ENCODE measurements at regions not wholly inside any gene's neighbourhood (a gene's known extent, or its start where the extent isn't known, plus 50 kb on each side); places are given as distances from the start of the nearest gene placed in this dataset.

DNA sequence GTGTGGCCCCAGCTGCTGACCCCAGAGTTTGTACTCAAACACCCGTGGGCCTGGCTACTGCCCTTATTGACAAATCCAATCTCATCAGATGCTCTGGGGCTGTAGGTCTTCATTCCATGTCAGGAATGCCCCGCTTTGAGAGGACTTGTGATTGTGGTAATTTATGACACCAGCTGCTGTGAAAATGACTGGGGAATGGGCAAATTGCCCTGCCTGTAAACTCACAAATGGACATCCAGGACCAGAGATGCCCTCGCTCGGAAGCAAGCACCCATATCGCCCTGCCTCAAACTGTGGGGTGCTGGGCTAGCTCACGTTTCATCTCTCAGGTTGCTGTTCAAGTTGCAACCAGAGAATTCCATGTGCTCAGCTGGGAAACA is 225.9 kb upstream of the MAP3K1 start:
- Histone ChIP-seq H3K27me3 (ENCODE audit: control insufficient read depth, insufficient read depth, low read length) (no peaks in the 10 kb centered on the region), H3K36me3 (ENCODE audit: control insufficient read depth, insufficient read depth, low read length) (no peaks in the 10 kb centered on the region), H3K27ac (ENCODE audit: insufficient read depth, low read length, poor library complexity, severe bottlenecking) (peak overlapping the region; percentile 86), H3K4me3 (ENCODE audit: low read depth, low read length) (peak overlapping the region; percentile 21), H3K4me1 (ENCODE audit: control insufficient read depth, insufficient read depth, low read length, poor library complexity, severe bottlenecking) (peaks cover 45% of the 10 kb centered on the region), H3K9me3 (ENCODE audit: control insufficient read depth in 2 of 2, low read length in 2 of 2) (no peaks in the 10 kb centered on the region)
- Mint-ChIP-seq H3K9me3 (no peaks in the 10 kb centered on the region), H3K4me3 (peak overlapping the region in 3 of 4 donors; percentile 39 to 73 (median 52)), H3K27ac (peak overlapping the region; percentile 94 to 95 (median 95)), H3K36me3 (no peaks in the 10 kb centered on the region), H3K4me1 (peaks cover 32 to 63% (median 50%) of the 10 kb centered on the region in 4 donors), H3K27me3 (no peaks in the 10 kb centered on the region)
- DNase-seq (no peak), ATAC-seq (ENCODE audit: low read depth in 2 of 2) (no peak)

DNA sequence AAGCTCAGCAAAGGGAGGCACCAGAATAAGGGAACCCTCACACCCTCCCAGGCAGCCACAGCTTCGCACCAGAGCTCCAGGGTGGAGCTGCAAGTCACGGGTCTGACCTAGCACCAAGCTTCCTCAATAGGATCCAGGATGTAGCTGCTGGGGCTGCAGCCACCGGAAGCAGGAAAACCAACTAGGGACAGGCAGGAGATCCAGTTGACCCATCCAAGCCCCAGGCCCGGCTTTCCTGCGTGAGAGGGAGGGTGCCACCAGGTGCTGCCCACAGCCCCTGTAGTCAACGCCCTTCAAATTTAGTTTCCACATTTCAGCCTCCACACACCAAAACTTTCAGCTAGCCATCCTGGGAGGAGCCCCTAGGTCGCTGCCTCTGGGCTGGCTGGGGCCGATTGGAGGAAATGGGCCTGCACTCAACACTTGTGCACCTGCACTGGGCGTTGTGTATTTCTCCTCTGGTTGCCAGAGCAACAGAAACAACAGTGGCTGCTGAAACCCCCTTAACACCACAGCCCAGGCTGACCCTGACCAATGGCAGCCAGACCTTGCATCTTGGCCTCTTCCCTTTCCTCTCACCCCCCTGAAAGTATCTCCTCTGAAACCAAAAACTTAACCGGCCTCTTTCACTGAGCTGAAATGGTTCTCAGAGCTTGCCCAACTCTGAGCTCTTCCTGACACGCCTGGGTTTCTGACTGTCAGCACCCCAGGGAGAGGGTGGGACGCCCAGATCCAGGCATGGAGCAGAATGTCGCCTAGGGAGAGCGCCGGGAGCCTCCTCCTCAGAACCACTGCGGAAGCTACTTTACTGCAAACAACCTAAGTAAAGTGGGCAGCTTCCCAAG is 226.5 kb upstream of the MAP3K1 start:
- DNase-seq (peak; percentile 59 to 91 (median 81)), ATAC-seq (ENCODE audit: low read depth in 2 of 2) (peak; percentile 91 to 92)
- Mint-ChIP-seq H3K9me3 (peaks cover 0 to 2% (median 0%) of the 10 kb centered on the region in 7 donors), H3K27me3 (no peaks in the 10 kb centered on the region), H3K4me3 (peak overlapping the region; percentile 39 to 73 (median 50)), H3K4me1 (peaks cover 29 to 66% (median 47%) of the 10 kb centered on the region in 4 donors), H3K27ac (peak overlapping the region; percentile 94 to 95 (median 95)), H3K36me3 (no peaks in the 10 kb centered on the region)
- H3K4me3 ChIP-seq (ENCODE audit: low read depth, low read length) = peak overlapping the region; percentile 47
- no peaks in the 10 kb centered on the region for H3K36me3 ChIP-seq (ENCODE audit: control insufficient read depth, insufficient read depth, low read length)
- H3K9me3 ChIP-seq (ENCODE audit: control insufficient read depth in 2 of 2, low read length in 2 of 2) = no peaks in the 10 kb centered on the region
- peak overlapping the region; percentile 86 for H3K27ac ChIP-seq (ENCODE audit: insufficient read depth, low read length, poor library complexity, severe bottlenecking)
- H3K27me3 ChIP-seq (ENCODE audit: control insufficient read depth, insufficient read depth, low read length) = no peaks in the 10 kb centered on the region
- H3K4me1 ChIP-seq (ENCODE audit: control insufficient read depth, insufficient read depth, low read length, poor library complexity, severe bottlenecking) = peaks cover 45% of the 10 kb centered on the region

DNA sequence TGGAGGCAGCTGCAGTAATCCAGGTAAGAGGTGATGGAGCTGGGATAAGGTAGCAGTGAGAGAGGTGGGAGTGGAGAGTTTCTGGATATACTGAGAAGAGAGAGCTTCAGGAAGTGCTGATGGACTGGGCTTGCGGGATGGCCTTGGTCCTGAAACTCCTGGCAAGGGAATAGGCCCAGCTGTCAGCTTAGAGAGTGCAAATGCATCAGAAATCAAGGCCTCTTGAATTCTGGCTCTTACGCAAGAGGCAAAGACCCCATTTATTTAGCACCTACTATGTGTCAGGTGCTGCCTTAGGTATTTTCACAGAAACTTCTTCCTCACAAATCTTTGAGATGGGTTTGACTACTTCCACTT is 227.2 kb upstream of the MAP3K1 start:
- Histone ChIP-seq H3K4me3 (ENCODE audit: low read depth, low read length) (peak overlapping the region; percentile 47), H3K9me3 (ENCODE audit: control insufficient read depth in 2 of 2, low read length in 2 of 2) (no peaks in the 10 kb centered on the region), H3K36me3 (ENCODE audit: control insufficient read depth, insufficient read depth, low read length) (no peaks in the 10 kb centered on the region), H3K4me1 (ENCODE audit: control insufficient read depth, insufficient read depth, low read length, poor library complexity, severe bottlenecking) (peaks cover 45% of the 10 kb centered on the region), H3K27ac (ENCODE audit: insufficient read depth, low read length, poor library complexity, severe bottlenecking) (peak overlapping the region; percentile 86), H3K27me3 (ENCODE audit: control insufficient read depth, insufficient read depth, low read length) (no peaks in the 10 kb centered on the region)
- Mint-ChIP-seq H3K27ac (peak overlapping the region; percentile 94 to 95 (median 95)), H3K9me3 (peaks cover 0 to 4% (median 2%) of the 10 kb centered on the region in 7 donors), H3K4me1 (peaks cover 33 to 67% (median 48%) of the 10 kb centered on the region in 4 donors), H3K36me3 (no peaks in the 10 kb centered on the region), H3K4me3 (peak overlapping the region in 3 of 4 donors; percentile 54 to 78 (median 60)), H3K27me3 (no peaks in the 10 kb centered on the region)
- ATAC-seq (ENCODE audit: low read depth in 2 of 2) (no peak), DNase-seq (no peak)

DNA sequence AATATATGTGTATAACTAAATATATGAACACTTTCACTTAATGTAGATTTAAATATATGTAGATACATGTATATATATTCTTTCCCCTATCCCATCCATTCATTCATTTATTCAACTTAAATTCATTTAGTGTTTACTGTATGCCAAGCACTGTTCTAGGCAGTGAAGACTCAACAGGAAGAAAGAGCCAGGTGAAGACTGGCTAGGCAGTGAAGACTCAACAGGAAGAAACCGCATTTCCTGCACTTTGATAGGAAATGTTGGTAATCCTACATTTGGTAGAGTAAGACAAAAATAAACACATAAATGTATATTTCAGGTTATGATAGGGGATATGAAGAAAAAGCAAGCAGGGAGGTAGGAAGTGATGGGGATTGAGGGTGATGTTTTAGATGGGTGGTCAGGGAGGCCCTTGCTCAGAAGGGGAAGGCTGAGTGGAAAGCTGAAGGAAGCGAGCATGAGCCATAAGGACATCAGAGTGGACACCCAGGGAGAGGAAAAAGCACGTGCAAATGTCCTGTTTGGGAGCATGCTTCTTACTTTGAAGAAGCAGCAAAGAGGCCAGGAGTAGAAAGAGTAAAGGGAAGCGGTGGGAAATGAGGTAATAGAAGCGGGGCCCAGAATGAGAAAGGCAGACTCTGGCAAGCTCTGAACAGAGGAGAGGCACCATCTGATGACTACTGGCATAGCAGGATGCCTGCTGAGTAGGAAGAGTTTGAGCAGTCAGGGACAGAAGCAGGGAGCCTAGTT is 227.8 kb upstream of the MAP3K1 start:
- H3K9me3 Mint-ChIP-seq = peaks cover 0 to 4% (median 2%) of the 10 kb centered on the region in 7 donors
- H3K4me1 Mint-ChIP-seq = peaks cover 33 to 65% (median 48%) of the 10 kb centered on the region in 4 donors
- ATAC-seq (ENCODE audit: low read depth in 2 of 2) (no peak), DNase-seq (peak in 2 of 3 donors; percentile 19 to 53)
- peaks cover 45% of the 10 kb centered on the region for H3K4me1 ChIP-seq (ENCODE audit: control insufficient read depth, insufficient read depth, low read length, poor library complexity, severe bottlenecking)
- no peaks in the 10 kb centered on the region for H3K36me3 Mint-ChIP-seq
- H3K36me3 ChIP-seq (ENCODE audit: control insufficient read depth, insufficient read depth, low read length) = no peaks in the 10 kb centered on the region
- no peaks in the 10 kb centered on the region for H3K27me3 Mint-ChIP-seq
- peak overlapping the region; percentile 86 for H3K27ac ChIP-seq (ENCODE audit: insufficient read depth, low read length, poor library complexity, severe bottlenecking)
- H3K27ac Mint-ChIP-seq = peak overlapping the region; percentile 91 to 95 (median 94)
- H3K9me3 ChIP-seq (ENCODE audit: control insufficient read depth in 2 of 2, low read length in 2 of 2) = no peaks in the 10 kb centered on the region
- peak overlapping the region; percentile 47 for H3K4me3 ChIP-seq (ENCODE audit: low read depth, low read length)
- no peaks in the 10 kb centered on the region for H3K27me3 ChIP-seq (ENCODE audit: control insufficient read depth, insufficient read depth, low read length)
- peak overlapping the region; percentile 54 to 78 (median 68) for H3K4me3 Mint-ChIP-seq

DNA sequence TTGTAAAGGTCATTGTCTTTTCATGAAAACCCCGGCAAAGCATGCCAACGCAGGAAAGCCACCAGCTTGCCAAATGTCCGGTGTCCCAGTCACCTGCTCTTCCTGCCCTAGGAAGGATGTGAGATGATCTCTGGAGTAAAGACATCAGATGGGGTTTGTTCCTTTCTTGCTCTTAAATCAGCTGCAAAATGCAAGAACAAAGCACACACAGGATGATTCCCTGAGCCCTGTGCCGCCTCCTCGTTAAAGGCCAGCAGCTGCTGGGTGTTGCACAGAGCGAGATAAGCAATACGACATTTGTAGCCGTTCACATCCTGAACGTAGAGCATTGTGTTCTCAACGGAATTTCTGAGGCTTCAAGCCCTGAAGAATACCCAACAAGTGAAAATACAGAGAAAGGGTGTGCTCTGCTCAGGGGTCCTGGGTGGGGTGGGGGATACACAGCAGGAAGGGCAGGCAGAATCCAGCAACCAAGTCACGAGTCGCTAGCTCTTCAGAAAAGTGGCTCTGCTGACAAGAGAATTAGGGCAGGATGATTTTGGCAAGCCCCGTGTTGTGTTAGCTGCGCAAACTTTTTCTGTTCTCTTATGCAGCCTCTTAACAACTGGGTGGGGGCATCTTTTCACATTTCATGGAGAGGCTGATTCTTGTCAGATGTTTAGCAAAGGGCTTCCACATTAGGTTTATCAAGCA is 229.2 kb upstream of the MAP3K1 start:
- Histone ChIP-seq H3K4me1 (ENCODE audit: control insufficient read depth, insufficient read depth, low read length, poor library complexity, severe bottlenecking) (peaks cover 45% of the 10 kb centered on the region), H3K9me3 (ENCODE audit: control insufficient read depth in 2 of 2, low read length in 2 of 2) (no peaks in the 10 kb centered on the region), H3K36me3 (ENCODE audit: control insufficient read depth, insufficient read depth, low read length) (no peaks in the 10 kb centered on the region), H3K27me3 (ENCODE audit: control insufficient read depth, insufficient read depth, low read length) (no peaks in the 10 kb centered on the region), H3K4me3 (ENCODE audit: low read depth, low read length) (no peak overlapping the region), H3K27ac (ENCODE audit: insufficient read depth, low read length, poor library complexity, severe bottlenecking) (no peak overlapping the region)
- Mint-ChIP-seq H3K4me3 (peak overlapping the region in 3 of 4 donors; percentile 39 to 78 (median 57)), H3K9me3 (peaks cover 0 to 4% (median 2%) of the 10 kb centered on the region in 7 donors), H3K4me1 (peaks cover 33 to 59% (median 45%) of the 10 kb centered on the region in 4 donors), H3K36me3 (no peaks in the 10 kb centered on the region), H3K27ac (peak overlapping the region in 2 of 3 donors; percentile 79 to 94), H3K27me3 (no peaks in the 10 kb centered on the region)
- ATAC-seq (ENCODE audit: low read depth in 2 of 2) (no peak), DNase-seq (peak in 1 of 3 donors; percentile 40)

DNA sequence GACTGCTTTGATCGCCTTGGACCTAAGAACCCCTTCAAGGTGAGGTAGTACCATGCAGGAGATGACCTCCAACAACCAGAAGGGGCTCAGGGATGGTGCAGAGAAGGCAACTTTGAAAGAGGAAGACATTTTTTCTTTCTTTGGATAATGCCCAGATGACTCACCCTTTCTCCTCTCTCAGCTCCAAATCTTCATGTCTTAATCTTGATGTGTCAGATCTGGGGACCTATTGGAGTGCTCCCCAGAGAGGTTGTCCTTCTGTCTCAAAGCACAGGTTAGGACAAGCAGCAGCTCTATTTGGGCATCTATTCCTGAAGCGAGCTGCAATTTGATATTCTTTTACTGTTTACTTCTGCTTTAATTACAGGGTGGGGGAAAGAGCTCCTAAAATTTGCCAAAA is 229.9 kb upstream of the MAP3K1 start:
- no peaks in the 10 kb centered on the region for H3K36me3 ChIP-seq (ENCODE audit: control insufficient read depth, insufficient read depth, low read length)
- no peak overlapping the region for H3K27ac ChIP-seq (ENCODE audit: insufficient read depth, low read length, poor library complexity, severe bottlenecking)
- no peak for ATAC-seq (ENCODE audit: low read depth in 2 of 2)
- H3K4me1 ChIP-seq (ENCODE audit: control insufficient read depth, insufficient read depth, low read length, poor library complexity, severe bottlenecking) = peaks cover 45% of the 10 kb centered on the region
- Mint-ChIP-seq H3K9me3 (peaks cover 0 to 4% (median 2%) of the 10 kb centered on the region in 7 donors), H3K36me3 (no peaks in the 10 kb centered on the region), H3K4me3 (peak overlapping the region in 2 of 4 donors; percentile 27 to 65), H3K27me3 (no peaks in the 10 kb centered on the region), H3K4me1 (peaks cover 33 to 58% (median 45%) of the 10 kb centered on the region in 4 donors), H3K27ac (peak overlapping the region in 1 of 3 donors; percentile 94)
- H3K9me3 ChIP-seq (ENCODE audit: control insufficient read depth in 2 of 2, low read length in 2 of 2) = no peaks in the 10 kb centered on the region
- DNase-seq = no peak
- no peaks in the 10 kb centered on the region for H3K27me3 ChIP-seq (ENCODE audit: control insufficient read depth, insufficient read depth, low read length)
- no peak overlapping the region for H3K4me3 ChIP-seq (ENCODE audit: low read depth, low read length)

DNA sequence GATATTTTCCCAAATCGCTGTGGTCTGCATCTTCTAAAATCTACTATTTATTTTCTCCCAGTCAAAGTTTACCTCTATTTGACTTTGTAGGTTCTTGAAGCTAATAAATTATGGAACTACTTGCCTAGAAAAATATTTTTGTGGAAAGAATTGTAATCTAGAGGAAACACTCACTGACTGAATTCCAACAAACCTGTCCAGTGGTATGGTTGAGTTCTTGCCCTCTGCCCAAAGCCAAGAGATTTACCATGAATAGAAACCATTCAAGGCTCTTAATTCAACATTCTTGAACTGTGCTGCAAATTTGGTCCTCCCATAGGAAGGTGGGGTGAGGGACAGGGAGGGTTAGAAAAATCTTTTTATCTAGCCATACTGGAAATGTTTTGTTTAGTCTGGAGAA is 233.9 kb upstream of the MAP3K1 start:
- H3K27me3 ChIP-seq (ENCODE audit: control insufficient read depth, insufficient read depth, low read length) = no peaks in the 10 kb centered on the region
- Mint-ChIP-seq H3K9me3 (peaks cover 0 to 4% (median 2%) of the 10 kb centered on the region in 7 donors), H3K36me3 (no peaks in the 10 kb centered on the region), H3K27me3 (no peaks in the 10 kb centered on the region), H3K4me3 (no peak overlapping the region), H3K4me1 (peaks cover 9 to 20% (median 13%) of the 10 kb centered on the region in 4 donors), H3K27ac (no peak overlapping the region)
- no peaks in the 10 kb centered on the region for H3K9me3 ChIP-seq (ENCODE audit: control insufficient read depth in 2 of 2, low read length in 2 of 2)
- ATAC-seq (ENCODE audit: low read depth in 2 of 2) (no peak), DNase-seq (no peak)
- peaks cover 5% of the 10 kb centered on the region for H3K4me1 ChIP-seq (ENCODE audit: control insufficient read depth, insufficient read depth, low read length, poor library complexity, severe bottlenecking)
- H3K36me3 ChIP-seq (ENCODE audit: control insufficient read depth, insufficient read depth, low read length) = no peaks in the 10 kb centered on the region
- H3K4me3 ChIP-seq (ENCODE audit: low read depth, low read length) = no peak overlapping the region
- no peak overlapping the region for H3K27ac ChIP-seq (ENCODE audit: insufficient read depth, low read length, poor library complexity, severe bottlenecking)

All from CD4-positive, CD25-positive, alpha-beta regulatory T cell (primary cell).